K562 (cell line): ENCODE measurements at regions not wholly inside any gene's neighbourhood (a gene's known extent, or its start where the extent isn't known, plus 50 kb on each side); places are given as distances from the start of the nearest gene placed in this dataset.

ENCODE experiments used
- ATAC-seq: fragments of 200-7000 bp; cut with Tn5 transposase; 3 replicates; pipeline ENCODE4 v1.9.1; 2020; ENCODE audit warnings: moderate library complexity
- BruUV-seq: library from RNA; stranded (reverse); fragments of 400-500 nt; replicated peaks from 2 replicates; lab custom pipeline; 2021; lab: Mats Ljungman, UMichigan
- CTCF ChIA-PET: fragments of 300-600 bp; formaldehyde crosslinking; extraction: SDS; loops from one replicate; lab custom pipeline; 2021; ENCODE audit warnings: low intra/inter-chr PET ratio; lab: Yijun Ruan, JAX
- POLR2A ChIA-PET: fragments of 300-600, 350-650 bp; sonication (Branson Sonifier 250); formaldehyde crosslinking; extraction: SDS; loops from one replicate; lab custom pipeline; 2021; ENCODE audit warnings: antibody characterized with exemption, inconsistent platforms; lab: Yijun Ruan, JAX
- DNase-seq, 4 experiments: peaks; one replicate each; pipeline versions ENCODE4 v3.0.0 to v3.0.0-alpha.2; 2011 to 2018; ENCODE audit warnings: low spot score in 3 of 4, mixed read lengths in 3 of 4; ENCODE audit errors: extremely low read depth in 1 of 4
- FAIRE-seq: peaks from 2 replicates; lab custom pipeline; 2011; peaks lifted over from hg19 to GRCh38; lab: Jason Lieb, UNC
- H2AFZ ChIP-seq: 2 replicates; pipeline ENCODE4 v1.6.0; 2011; ENCODE audit warnings: low read depth, low read length, control low read depth, inconsistent platforms
- H3K27ac ChIP-seq: fragments of 200-600 bp; 3 replicates; pipeline ENCODE4 v1.8.0; 2011; ENCODE audit warnings: low read depth, mild to moderate bottlenecking, control low read depth, inconsistent platforms, low read length, moderate library complexity, mixed read lengths; ENCODE audit errors: extremely low read depth
- H3K27me3 ChIP-seq, 2 experiments: fragments of 300-600 bp in 1 of 2; 2 replicates in 1 of 2; 3 replicates in 1 of 2; pipeline versions ENCODE4 v1.6.0 to v1.8.0; 2011; ENCODE audit warnings: inconsistent platforms in 2 of 2, low read length in 2 of 2, mild to moderate bottlenecking in 1 of 2, mixed read lengths in 1 of 2, moderate library complexity in 1 of 2; ENCODE audit not compliant: control insufficient read depth in 2 of 2, insufficient read depth in 2 of 2
- H3K36me3 ChIP-seq: fragments of 300-600 bp; 3 replicates; pipeline ENCODE4 v1.8.0; 2011; ENCODE audit warnings: mild to moderate bottlenecking, low read length, inconsistent platforms; ENCODE audit not compliant: control insufficient read depth, insufficient read depth
- H3K4me1 ChIP-seq, 2 experiments: fragments of 200-600 bp in 1 of 2; replicated peaks in 1 of 2; 2 replicates in 1 of 2; 3 replicates in 1 of 2; pipeline versions ENCODE4 v1.5.1 to v1.8.0; 2011; ENCODE audit warnings: inconsistent platforms in 2 of 2, low read length in 2 of 2, mild to moderate bottlenecking in 1 of 2, mixed read lengths in 1 of 2, moderate library complexity in 1 of 2; ENCODE audit not compliant: control insufficient read depth in 2 of 2, insufficient read depth in 2 of 2
- H3K4me2 ChIP-seq: 2 replicates; pipeline ENCODE4 v1.6.1; 2011; ENCODE audit warnings: low read length, control low read depth, inconsistent platforms, mixed read lengths; ENCODE audit not compliant: insufficient read depth
- H3K4me3 ChIP-seq: fragments of 200-600 bp; sonication (generic), shearing (Covaris generic); 2 replicates; pipeline ENCODE4 v1.5.1; 2016; ENCODE audit warnings: control low read depth, inconsistent platforms
- H3K79me2 ChIP-seq: fragments of 200-600 bp; 3 replicates; pipeline ENCODE4 v1.8.0; 2011; ENCODE audit warnings: low read length, inconsistent platforms; ENCODE audit not compliant: control insufficient read depth, insufficient read depth
- H3K9ac ChIP-seq, 2 experiments: 2 replicates each; pipeline versions ENCODE4 v1.6.0 to v1.6.1; 2011; ENCODE audit warnings: low read depth in 2 of 2, low read length in 2 of 2, control low read depth in 1 of 2, inconsistent platforms in 1 of 2, mild to moderate bottlenecking in 1 of 2, mixed read lengths in 1 of 2; ENCODE audit not compliant: insufficient read depth in 1 of 2
- H3K9me1 ChIP-seq: one replicate; pipeline ENCODE4 v1.6.0; 2011; ENCODE audit warnings: inconsistent platforms, mild to moderate bottlenecking, low read length, moderate library complexity; ENCODE audit not compliant: control insufficient read depth, insufficient read depth
- H3K9me3 ChIP-seq: replicated peaks from 2 replicates; pipeline ENCODE4 v1.5.1; 2011; ENCODE audit warnings: low read depth, low read length, inconsistent platforms; ENCODE audit not compliant: control insufficient read depth, insufficient read depth
- H4K20me1 ChIP-seq: replicated peaks from 2 replicates; pipeline ENCODE4 v1.6.1; 2011; ENCODE audit warnings: low read length, inconsistent platforms, mixed read lengths; ENCODE audit not compliant: control insufficient read depth, insufficient read depth
- BCL6 ChIP-seq: fragments of 250-450 bp; sonication (Bioruptor Pico); IDR thresholded peaks from 2 replicates; pipeline ENCODE4 v1.4.0; 2020
- ESRRA ChIP-seq: fragments of 450-650 bp; IDR thresholded peaks from 2 replicates; pipeline ENCODE4 v1.6.1; 2014; ENCODE audit warnings: low read depth, mild to moderate bottlenecking, moderate library complexity, borderline replicate concordance
- FOXA3 ChIP-seq, 2 experiments: fragments of 450-650 bp in 1 of 2; sonication (generic) in 1 of 2; formaldehyde crosslinking; IDR thresholded peaks in 1 of 2; conservative IDR thresholded peaks in 1 of 2; 2 replicates each; pipeline versions ENCODE4 v1.4.0 to v1.8.0; 2020 to 2022; ENCODE audit warnings: mild to moderate bottlenecking in 2 of 2, missing genetic modification reagents in 1 of 2
- ILK ChIP-seq: fragments of 450-650 bp; IDR thresholded peaks from 2 replicates; pipeline ENCODE4 v1.6.1; 2016; ENCODE audit warnings: missing genetic modification characterization, low read depth, mild to moderate bottlenecking, missing compliant biosample characterization, moderate library complexity, borderline replicate concordance
- POLR2B ChIP-seq: fragments of 450-650 bp; IDR thresholded peaks from 2 replicates; pipeline ENCODE4 v1.6.1; 2018; ENCODE audit warnings: low read depth; ENCODE audit not compliant: partially characterized antibody
- POLR2G ChIP-seq: fragments of 200-400 bp; formaldehyde crosslinking; IDR thresholded peaks from 2 replicates; pipeline ENCODE4 v1.6.1; 2017; ENCODE audit warnings: low read depth, mild to moderate bottlenecking, antibody characterized with exemption, low read length, moderate library complexity
- RBM39 ChIP-seq: fragments of 200-400 bp; formaldehyde crosslinking; optimal IDR thresholded peaks from 2 replicates; pipeline ENCODE3; 2018; ENCODE audit warnings: low read depth, low read length
- RUNX1 ChIP-seq: sonication (generic); IDR thresholded peaks from 2 replicates; pipeline ENCODE4 v1.6.1; 2016; ENCODE audit warnings: antibody characterized with exemption, low read depth
- SRF ChIP-seq, 2 experiments: fragments of 250-450, 450-650 bp in 1 of 2; sonication (Bioruptor Pico) in 1 of 2; sonication (generic) in 1 of 2; formaldehyde crosslinking; IDR thresholded peaks; 2 replicates each; pipeline versions ENCODE4 v1.5.0 to v1.5.1; 2020 to 2022; ENCODE audit warnings: mild to moderate bottlenecking in 1 of 2, missing genetic modification reagents in 1 of 2
- ZNF324 ChIP-seq: fragments of 250-450 bp; sonication (Bioruptor Pico); IDR thresholded peaks from 2 replicates; pipeline ENCODE4 v1.4.0; 2020; ENCODE audit warnings: mild to moderate bottlenecking
- ZNF436 ChIP-seq: fragments of 250-450, 450-650 bp; sonication (Bioruptor Pico); formaldehyde crosslinking; IDR thresholded peaks from 2 replicates; pipeline ENCODE4 v1.7.0; 2020; ENCODE audit warnings: mild to moderate bottlenecking
- WGBS: fragments of 100-300 bp; shearing (Covaris generic); methylation state at CpG from one replicate; pipeline ENCODE4 v1.1.6; 2016; ENCODE audit warnings: low coverage, mixed read lengths; ENCODE audit not compliant: insufficient coverage; ENCODE audit errors: missing lambda C conversion rate; 5-methylcytosine and 5-hydroxymethylcytosine counted together
- in situ Hi-C: fragments of 300-500 bp; cut with MboI; formaldehyde crosslinking; loops from 4 replicates; pipeline ENCODE4 v1.15.0; 2018; ENCODE audit warnings: inconsistent platforms, mixed read lengths
- intact Hi-C: fragments of 100-400 bp; cut with micrococcal nuclease; formaldehyde crosslinking; loops from 2 replicates; pipeline ENCODE4 v1.14.2; 2022
- TF ChIP-seq, protein P1 (sequence below): fragments of 250-450 bp; sonication (Bioruptor Pico); IDR thresholded peaks from 2 replicates; pipeline ENCODE4 v1.6.1; 2021; ENCODE audit warnings: mild to moderate bottlenecking
- TF ChIP-seq, protein P2 (sequence below): IDR thresholded peaks from 3 replicates; pipeline ENCODE4 v1.6.1; 2011; ENCODE audit warnings: borderline replicate concordance, mild to moderate bottlenecking, moderate library complexity; ENCODE audit not compliant: insufficient read length; ENCODE audit errors: extremely low read depth
- TF ChIP-seq, protein P3 (sequence below): fragments of 250-450 bp; sonication (Bioruptor Pico); IDR thresholded peaks from 2 replicates; pipeline ENCODE4 v1.4.0; 2020; ENCODE audit warnings: mild to moderate bottlenecking
- TF ChIP-seq, protein P4 (sequence below): fragments of 450-650 bp; formaldehyde crosslinking; IDR thresholded peaks from 2 replicates; pipeline ENCODE4 v1.4.0; 2020; ENCODE audit warnings: mild to moderate bottlenecking, moderate library complexity
- TF ChIP-seq, protein P5 (sequence below): fragments of 250-450 bp; sonication (Bioruptor Pico); IDR thresholded peaks from 2 replicates; pipeline ENCODE4 v1.8.0; 2021; ENCODE audit warnings: moderate library complexity, mild to moderate bottlenecking, inconsistent platforms

DNA sequence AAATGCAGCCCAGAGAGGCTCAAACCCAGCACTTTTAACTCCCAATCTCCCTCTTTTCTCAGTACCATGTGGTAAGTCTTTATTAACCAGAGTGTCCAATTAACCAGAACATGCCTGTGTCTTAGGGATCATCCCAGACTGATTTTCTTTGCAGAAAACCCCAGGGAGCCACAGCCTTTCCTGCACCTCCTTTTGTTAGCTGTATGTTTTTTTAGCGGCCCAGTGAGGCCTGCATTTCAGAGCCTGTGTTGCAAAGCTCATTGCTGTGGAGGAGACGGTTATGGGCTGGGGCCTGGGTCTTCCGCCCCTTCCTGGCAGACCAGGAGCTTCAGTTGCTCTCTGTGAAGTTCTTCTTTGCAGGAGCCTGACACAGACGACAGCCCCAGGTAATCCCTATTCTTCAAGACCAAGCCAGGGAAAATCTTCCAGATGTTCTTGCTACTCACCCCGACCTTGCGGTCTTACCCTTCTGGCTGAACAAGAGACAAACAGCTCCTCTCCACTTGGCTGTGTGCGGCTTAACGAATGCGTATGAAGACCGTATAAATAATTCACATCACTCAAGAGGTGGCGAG is 70.7 kb upstream of the TSHZ3 start:
- no peaks in the 10 kb centered on the region for H3K4me1 ChIP-seq
- in situ Hi-C loops (no loop called here), intact Hi-C loops (no loop called here)
- CTCF ChIA-PET, result no interaction called here
- no TSS peak for BruUV-seq
- H3K9ac ChIP-seq, result no peak overlapping the region
- no peak for FAIRE-seq
- POLR2A ChIA-PET, result no interaction called here
- H3K79me2 ChIP-seq, result no peaks in the 10 kb centered on the region
- H3K4me3 ChIP-seq, result no peak overlapping the region
- no peaks in the 10 kb centered on the region for H3K36me3 ChIP-seq
- no peak for ATAC-seq
- peaks cover 4 to 14% of the 10 kb centered on the region in 2 experiments; a peak in 2 of 5 replicates for H3K27me3 ChIP-seq
- 0% methylated on average over 11 of the region's 11 CpGs for WGBS
- DNase-seq, result no peak
- H4K20me1 ChIP-seq, result peaks cover 4% of the 10 kb centered on the region; the same call in 1 of the 2 replicates
- H3K9me3 ChIP-seq, result no peaks in the 10 kb centered on the region
- no peak overlapping the region for H3K4me2 ChIP-seq
- no peaks in the 10 kb centered on the region for H3K9me1 ChIP-seq
- no peak overlapping the region for H3K27ac ChIP-seq
- H2AFZ ChIP-seq, result no peak overlapping the region
- TF ChIP-seq FOXA3 (CRISPR knock-in tag; conservative IDR thresholded peaks at IDR 0.05 in 1 of 2, IDR thresholded peaks at IDR 0.05 in 1 of 2), result no peak
- no peak for TF ChIP-seq ILK (tag)
- TF ChIP-seq RUNX1, result no peak
- TF ChIP-seq, protein P1, sequence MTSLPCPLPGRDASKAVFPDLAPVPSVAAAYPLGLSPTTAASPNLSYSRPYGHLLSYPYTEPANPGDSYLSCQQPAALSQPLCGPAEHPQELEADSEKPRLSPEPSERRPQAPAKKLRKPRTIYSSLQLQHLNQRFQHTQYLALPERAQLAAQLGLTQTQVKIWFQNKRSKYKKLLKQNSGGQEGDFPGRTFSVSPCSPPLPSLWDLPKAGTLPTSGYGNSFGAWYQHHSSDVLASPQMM (CRISPR knock-in tag), result no peak
- TF ChIP-seq POLR2B, result no peak
- no peak for TF ChIP-seq RBM39
- TF ChIP-seq, protein P2, sequence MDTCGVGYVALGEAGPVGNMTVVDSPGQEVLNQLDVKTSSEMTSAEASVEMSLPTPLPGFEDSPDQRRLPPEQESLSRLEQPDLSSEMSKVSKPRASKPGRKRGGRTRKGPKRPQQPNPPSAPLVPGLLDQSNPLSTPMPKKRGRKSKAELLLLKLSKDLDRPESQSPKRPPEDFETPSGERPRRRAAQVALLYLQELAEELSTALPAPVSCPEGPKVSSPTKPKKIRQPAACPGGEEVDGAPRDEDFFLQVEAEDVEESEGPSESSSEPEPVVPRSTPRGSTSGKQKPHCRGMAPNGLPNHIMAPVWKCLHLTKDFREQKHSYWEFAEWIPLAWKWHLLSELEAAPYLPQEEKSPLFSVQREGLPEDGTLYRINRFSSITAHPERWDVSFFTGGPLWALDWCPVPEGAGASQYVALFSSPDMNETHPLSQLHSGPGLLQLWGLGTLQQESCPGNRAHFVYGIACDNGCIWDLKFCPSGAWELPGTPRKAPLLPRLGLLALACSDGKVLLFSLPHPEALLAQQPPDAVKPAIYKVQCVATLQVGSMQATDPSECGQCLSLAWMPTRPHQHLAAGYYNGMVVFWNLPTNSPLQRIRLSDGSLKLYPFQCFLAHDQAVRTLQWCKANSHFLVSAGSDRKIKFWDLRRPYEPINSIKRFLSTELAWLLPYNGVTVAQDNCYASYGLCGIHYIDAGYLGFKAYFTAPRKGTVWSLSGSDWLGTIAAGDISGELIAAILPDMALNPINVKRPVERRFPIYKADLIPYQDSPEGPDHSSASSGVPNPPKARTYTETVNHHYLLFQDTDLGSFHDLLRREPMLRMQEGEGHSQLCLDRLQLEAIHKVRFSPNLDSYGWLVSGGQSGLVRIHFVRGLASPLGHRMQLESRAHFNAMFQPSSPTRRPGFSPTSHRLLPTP, result no peak
- TF ChIP-seq SRF (CRISPR knock-in tag; IDR thresholded peaks at IDR 0.05), result no peak
- TF ChIP-seq ZNF324, result no peak
- TF ChIP-seq, protein P3, sequence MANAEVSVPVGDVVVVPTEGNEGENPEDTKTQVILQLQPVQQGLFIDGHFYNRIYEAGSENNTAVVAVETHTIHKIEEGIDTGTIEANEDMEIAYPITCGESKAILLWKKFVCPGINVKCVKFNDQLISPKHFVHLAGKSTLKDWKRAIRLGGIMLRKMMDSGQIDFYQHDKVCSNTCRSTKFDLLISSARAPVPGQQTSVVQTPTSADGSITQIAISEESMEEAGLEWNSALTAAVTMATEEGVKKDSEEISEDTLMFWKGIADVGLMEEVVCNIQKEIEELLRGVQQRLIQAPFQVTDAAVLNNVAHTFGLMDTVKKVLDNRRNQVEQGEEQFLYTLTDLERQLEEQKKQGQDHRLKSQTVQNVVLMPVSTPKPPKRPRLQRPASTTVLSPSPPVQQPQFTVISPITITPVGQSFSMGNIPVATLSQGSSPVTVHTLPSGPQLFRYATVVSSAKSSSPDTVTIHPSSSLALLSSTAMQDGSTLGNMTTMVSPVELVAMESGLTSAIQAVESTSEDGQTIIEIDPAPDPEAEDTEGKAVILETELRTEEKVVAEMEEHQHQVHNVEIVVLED (CRISPR knock-in tag), result no peak
- TF ChIP-seq, protein P4, sequence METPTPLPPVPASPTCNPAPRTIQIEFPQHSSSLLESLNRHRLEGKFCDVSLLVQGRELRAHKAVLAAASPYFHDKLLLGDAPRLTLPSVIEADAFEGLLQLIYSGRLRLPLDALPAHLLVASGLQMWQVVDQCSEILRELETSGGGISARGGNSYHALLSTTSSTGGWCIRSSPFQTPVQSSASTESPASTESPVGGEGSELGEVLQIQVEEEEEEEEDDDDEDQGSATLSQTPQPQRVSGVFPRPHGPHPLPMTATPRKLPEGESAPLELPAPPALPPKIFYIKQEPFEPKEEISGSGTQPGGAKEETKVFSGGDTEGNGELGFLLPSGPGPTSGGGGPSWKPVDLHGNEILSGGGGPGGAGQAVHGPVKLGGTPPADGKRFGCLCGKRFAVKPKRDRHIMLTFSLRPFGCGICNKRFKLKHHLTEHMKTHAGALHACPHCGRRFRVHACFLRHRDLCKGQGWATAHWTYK (CRISPR knock-in tag), result no peak
- TF ChIP-seq ZNF436 (CRISPR knock-in tag), result no peak
- no peak for TF ChIP-seq ESRRA
- TF ChIP-seq BCL6 (CRISPR knock-in tag), result no peak
- TF ChIP-seq, protein P5, sequence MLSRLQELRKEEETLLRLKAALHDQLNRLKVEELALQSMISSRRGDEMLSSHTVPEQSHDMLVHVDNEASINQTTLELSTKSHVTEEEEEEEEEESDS (CRISPR knock-in tag), result no peak
- TF ChIP-seq POLR2G, result no peak
